Activated T-helper 1 cell treated with anti-CD3 and anti-CD28 coated beads, Interleukin-12 subunit alpha, Interleukin-12 subunit beta, Interleukin-2, Interleukin-4 antibody, amounts not matched to agents 30 ng/mL and 10 ng/mL and 1 ng/mL, durations not matched to agents 14 hours and 24 hours and 36 hours (primary cell): ENCODE measurements at regions not wholly inside any gene's neighbourhood (a gene's known extent, or its start where the extent isn't known, plus 50 kb on each side); places are given as distances from the start of the nearest gene placed in this dataset.

Experiments used
- DNase-seq: peaks from one replicate; pipeline ENCODE4 v3.0.0; 2021; ENCODE audit warnings: low spot score
- H3K27ac Mint-ChIP-seq: one replicate; pipeline ENCODE4 v1.8.0; 2021; ENCODE audit warnings: mild to moderate bottlenecking, mixed read lengths
- H3K27me3 Mint-ChIP-seq: one replicate; pipeline ENCODE4 v1.8.0; 2022; ENCODE audit warnings: mild to moderate bottlenecking, moderate library complexity, mixed read lengths; ENCODE audit not compliant: insufficient read depth
- H3K36me3 Mint-ChIP-seq: one replicate; pipeline ENCODE4 v1.8.0; 2021; ENCODE audit warnings: low read depth, mixed read lengths
- H3K4me1 Mint-ChIP-seq: one replicate; pipeline ENCODE4 v1.8.0; 2021; ENCODE audit warnings: low read depth, mixed read lengths
- H3K4me3 Mint-ChIP-seq: one replicate; pipeline ENCODE4 v1.8.0; 2021; ENCODE audit warnings: mild to moderate bottlenecking, moderate library complexity, mixed read lengths
- H3K9me3 Mint-ChIP-seq: one replicate; pipeline ENCODE4 v1.8.0; 2021; ENCODE audit warnings: mixed read lengths
- intact Hi-C: fragments of 100-400 bp; cut with micrococcal nuclease; formaldehyde crosslinking; loops from one replicate; pipeline ENCODE4 v1.15.1; 2024

DNA sequence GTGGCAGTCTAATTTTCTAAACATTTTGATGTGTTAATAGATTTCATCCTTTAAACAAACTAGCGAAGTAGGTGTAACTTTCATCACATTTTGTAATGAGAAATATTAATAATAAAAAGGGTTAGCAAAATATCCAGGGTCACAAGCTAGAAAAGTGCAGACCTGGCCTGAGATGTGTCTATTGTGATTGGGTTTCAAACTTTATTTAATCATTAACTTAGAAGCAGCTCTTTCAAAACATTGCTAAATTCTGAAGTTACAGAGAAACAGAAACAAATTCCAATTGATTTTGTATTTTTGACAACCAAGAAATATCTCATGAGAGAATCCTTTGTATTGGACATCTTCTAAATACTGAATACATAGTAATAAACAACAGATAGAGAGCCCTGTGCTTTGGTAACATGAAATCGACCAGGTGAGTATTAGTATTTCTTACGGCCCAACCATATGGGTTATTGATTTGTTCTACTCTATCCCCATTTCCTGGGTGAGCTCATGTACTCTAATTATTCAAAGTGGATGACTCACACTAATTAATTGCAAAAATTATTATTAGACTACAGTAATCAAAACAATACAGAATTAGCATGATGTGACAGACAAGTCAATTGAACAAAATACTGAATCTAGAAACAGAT, 1093.8 kb upstream of the AGA start:
- Mint-ChIP-seq H3K4me3 (no peak overlapping the region), H3K9me3 (peaks cover 12% of the 10 kb centered on the region), H3K27ac (no peak overlapping the region), H3K27me3 (no peaks in the 10 kb centered on the region), H3K36me3 (no peaks in the 10 kb centered on the region), H3K4me1 (no peaks in the 10 kb centered on the region)
- intact Hi-C loops, result no loop called here
- DNase-seq, result no peak

DNA sequence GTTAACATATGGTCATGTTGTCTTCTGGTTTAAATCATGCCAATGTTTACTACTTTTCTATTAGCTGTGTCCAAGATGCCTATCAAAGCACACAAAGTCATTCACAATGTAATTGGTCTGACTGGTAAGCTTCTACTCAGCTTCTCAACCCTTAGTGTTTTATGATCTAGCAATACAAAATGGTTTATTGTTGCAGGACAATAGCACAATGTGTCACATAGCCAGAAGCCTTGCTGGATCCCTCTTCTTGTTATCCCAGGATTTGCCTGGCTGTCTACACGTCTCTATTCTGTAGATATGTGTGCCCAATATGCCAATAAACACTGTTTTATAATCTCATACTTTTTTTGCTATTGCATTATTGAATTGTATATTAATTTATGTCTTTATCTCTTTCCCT, 1111.0 kb upstream of the AGA start:
- H3K27ac Mint-ChIP-seq, result no peak overlapping the region
- H3K9me3 Mint-ChIP-seq, result no peaks in the 10 kb centered on the region
- H3K4me1 Mint-ChIP-seq, result no peaks in the 10 kb centered on the region

GRCh38 chr4:178554352-178554751, 1112.1 kb upstream of the AGA start:
- Mint-ChIP-seq H3K4me3 (no peak overlapping the region), H3K27ac (no peak overlapping the region)
- intact Hi-C loops, result no loop called here

More for the DNA sequence above, 1111.0 kb upstream of the AGA start:
- no peaks in the 10 kb centered on the region for H3K27me3 Mint-ChIP-seq
- no peak overlapping the region for H3K4me3 Mint-ChIP-seq
- no peak for DNase-seq
- no peaks in the 10 kb centered on the region for H3K36me3 Mint-ChIP-seq
- intact Hi-C loops, result no loop called here

DNA sequence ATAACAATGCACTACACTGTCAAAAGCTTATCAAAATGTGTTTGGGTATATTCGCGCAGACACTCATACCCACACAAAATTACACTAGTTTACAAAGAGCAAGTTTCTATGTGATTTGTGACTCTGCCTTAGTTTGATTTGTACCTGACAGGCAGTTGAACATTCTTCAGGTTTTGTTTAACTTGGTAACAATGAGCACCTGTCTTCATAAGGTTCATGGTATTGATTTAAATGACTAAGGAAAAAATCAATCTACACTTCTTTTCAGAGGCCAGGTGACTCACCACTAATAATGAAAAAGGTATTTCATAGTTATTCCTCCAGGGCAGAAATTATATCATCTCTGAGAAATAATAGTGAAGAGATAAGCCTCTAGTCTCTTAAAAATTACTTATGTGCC, 1114.6 kb upstream of the AGA start:
- Mint-ChIP-seq H3K9me3 (no peaks in the 10 kb centered on the region), H3K27me3 (no peaks in the 10 kb centered on the region), H3K4me3 (no peak overlapping the region), H3K4me1 (no peaks in the 10 kb centered on the region), H3K36me3 (no peaks in the 10 kb centered on the region), H3K27ac (no peak overlapping the region)
- intact Hi-C loops, result no loop called here
- DNase-seq, result no peak

More at GRCh38 chr4:178554352-178554751, 1112.1 kb upstream of the AGA start:
- Mint-ChIP-seq H3K9me3 (no peaks in the 10 kb centered on the region), H3K36me3 (no peaks in the 10 kb centered on the region), H3K27me3 (no peaks in the 10 kb centered on the region), H3K4me1 (no peaks in the 10 kb centered on the region)
- DNase-seq, result no peak

- no peak for DNase-seq
- no peaks in the 10 kb centered on the region for H3K36me3 Mint-ChIP-seq
- H3K9me3 Mint-ChIP-seq, result no peaks in the 10 kb centered on the region
- intact Hi-C loops, result no loop called here
- no peak overlapping the region for H3K27ac Mint-ChIP-seq
- no peak overlapping the region for H3K4me3 Mint-ChIP-seq
- H3K27me3 Mint-ChIP-seq, result no peaks in the 10 kb centered on the region
- no peaks in the 10 kb centered on the region for H3K4me1 Mint-ChIP-seq
These were observed 1135.7 kb upstream of the AGA start for GRCh38 chr4:178577933-178578332.

DNA sequence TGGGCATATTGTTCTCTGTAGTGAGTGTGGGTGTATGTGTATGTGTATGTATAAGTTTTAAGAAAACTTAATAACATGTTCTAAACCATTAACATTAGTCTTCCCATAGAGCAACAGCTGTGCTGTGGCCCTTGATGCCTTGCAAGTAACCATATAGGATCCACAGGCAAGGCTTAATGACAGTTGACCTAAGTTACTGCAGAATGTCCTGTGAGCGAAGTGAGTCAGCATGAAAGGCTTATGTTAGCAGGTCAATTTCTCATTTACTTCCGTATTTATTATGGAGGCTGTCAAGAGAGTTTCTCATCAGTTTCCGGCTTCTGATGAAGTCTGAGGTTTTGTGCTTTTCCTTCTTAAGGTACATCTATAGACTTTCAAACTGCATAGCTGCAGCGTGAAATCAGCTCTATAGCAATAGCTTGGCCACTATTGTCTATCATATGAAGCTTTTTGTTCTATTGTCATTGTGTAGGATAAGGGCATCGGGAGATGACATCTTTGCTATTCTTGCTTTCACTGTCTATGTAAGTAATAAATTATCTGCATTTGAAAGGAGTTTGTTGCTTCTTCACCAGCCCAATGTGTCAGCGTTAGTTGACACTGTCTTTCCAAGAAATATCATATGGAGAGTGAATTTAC, 1153.4 kb upstream of the AGA start:
- Mint-ChIP-seq H3K4me3 (no peak overlapping the region), H3K27me3 (no peaks in the 10 kb centered on the region), H3K27ac (no peak overlapping the region), H3K36me3 (no peaks in the 10 kb centered on the region), H3K4me1 (no peaks in the 10 kb centered on the region), H3K9me3 (peaks cover 4% of the 10 kb centered on the region)
- no peak for DNase-seq
- intact Hi-C loops, result no loop called here

- peaks cover 4% of the 10 kb centered on the region for H3K9me3 Mint-ChIP-seq
- intact Hi-C loops, result no loop called here
- DNase-seq, result no peak
- no peak overlapping the region for H3K4me3 Mint-ChIP-seq
- H3K4me1 Mint-ChIP-seq, result no peaks in the 10 kb centered on the region
- H3K36me3 Mint-ChIP-seq, result no peaks in the 10 kb centered on the region
- no peak overlapping the region for H3K27ac Mint-ChIP-seq
- no peaks in the 10 kb centered on the region for H3K27me3 Mint-ChIP-seq
These were observed 1156.4 kb upstream of the AGA start for GRCh38 chr4:178598672-178599071.

GRCh38 chr4:178599521-178599920, 1157.3 kb upstream of the AGA start:
- no peak for DNase-seq
- peaks cover 4% of the 10 kb centered on the region for H3K9me3 Mint-ChIP-seq
- no peak overlapping the region for H3K27ac Mint-ChIP-seq
- H3K4me1 Mint-ChIP-seq, result no peaks in the 10 kb centered on the region
- no peaks in the 10 kb centered on the region for H3K27me3 Mint-ChIP-seq
- intact Hi-C loops, result no loop called here
- no peak overlapping the region for H3K4me3 Mint-ChIP-seq
- H3K36me3 Mint-ChIP-seq, result no peaks in the 10 kb centered on the region

- H3K27ac Mint-ChIP-seq, result no peak overlapping the region
- no peaks in the 10 kb centered on the region for H3K9me3 Mint-ChIP-seq
- intact Hi-C loops, result no loop called here
- no peak overlapping the region for H3K4me3 Mint-ChIP-seq
- H3K27me3 Mint-ChIP-seq, result no peaks in the 10 kb centered on the region
- no peak for DNase-seq
- no peaks in the 10 kb centered on the region for H3K36me3 Mint-ChIP-seq
- H3K4me1 Mint-ChIP-seq, result no peaks in the 10 kb centered on the region
These were observed 1160.6 kb upstream of the AGA start for GRCh38 chr4:178602833-178603232.

DNA sequence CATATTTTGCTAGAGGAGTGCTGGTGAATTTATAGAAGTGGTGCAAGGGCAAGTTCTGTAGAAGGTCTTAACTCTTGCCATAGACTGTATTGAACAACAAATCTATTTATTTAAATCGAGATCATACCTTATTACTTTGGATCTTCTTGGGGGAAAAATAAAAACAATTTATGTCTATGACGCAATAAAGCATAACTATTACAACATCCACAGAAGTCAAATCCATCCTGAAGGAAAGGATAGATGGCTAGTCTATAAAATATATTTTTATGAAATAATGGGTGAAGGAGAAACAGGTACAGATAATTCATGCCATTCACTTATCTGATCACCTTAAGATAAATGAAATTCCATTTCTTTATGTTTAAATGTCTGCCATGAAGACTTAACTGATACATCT, 1168.8 kb upstream of the AGA start:
- H3K4me3 Mint-ChIP-seq, result no peak overlapping the region
- no peak overlapping the region for H3K27ac Mint-ChIP-seq
- H3K27me3 Mint-ChIP-seq, result no peaks in the 10 kb centered on the region
- DNase-seq, result no peak
- peaks cover 3% of the 10 kb centered on the region for H3K9me3 Mint-ChIP-seq
- intact Hi-C loops, result no loop called here
- no peaks in the 10 kb centered on the region for H3K4me1 Mint-ChIP-seq
- H3K36me3 Mint-ChIP-seq, result no peaks in the 10 kb centered on the region

DNA sequence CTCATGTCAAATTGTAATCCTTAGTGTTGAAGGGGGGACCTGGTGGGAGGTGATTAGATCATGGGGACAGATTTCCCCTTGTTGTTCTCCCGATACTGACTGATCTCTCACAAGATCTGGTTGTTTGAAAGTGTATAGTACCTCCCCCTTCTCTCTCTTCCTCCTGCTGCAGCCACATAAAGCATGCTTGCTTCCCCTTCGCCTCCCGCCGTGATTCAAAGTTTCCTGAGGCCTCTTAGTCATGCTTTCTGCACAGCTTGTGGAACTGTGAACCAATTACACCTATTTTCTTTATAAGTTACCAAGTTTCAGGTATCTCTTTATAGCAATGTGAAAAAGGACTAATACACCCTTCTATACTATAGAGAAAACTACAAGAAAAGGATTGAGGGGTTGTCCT, 1170.5 kb upstream of the AGA start:
- H3K36me3 Mint-ChIP-seq, result no peaks in the 10 kb centered on the region
- H3K9me3 Mint-ChIP-seq, result peaks cover 3% of the 10 kb centered on the region
- no peak overlapping the region for H3K27ac Mint-ChIP-seq
- DNase-seq, result no peak
- no peaks in the 10 kb centered on the region for H3K4me1 Mint-ChIP-seq
- intact Hi-C loops, result no loop called here
- no peaks in the 10 kb centered on the region for H3K27me3 Mint-ChIP-seq
- no peak overlapping the region for H3K4me3 Mint-ChIP-seq

DNA sequence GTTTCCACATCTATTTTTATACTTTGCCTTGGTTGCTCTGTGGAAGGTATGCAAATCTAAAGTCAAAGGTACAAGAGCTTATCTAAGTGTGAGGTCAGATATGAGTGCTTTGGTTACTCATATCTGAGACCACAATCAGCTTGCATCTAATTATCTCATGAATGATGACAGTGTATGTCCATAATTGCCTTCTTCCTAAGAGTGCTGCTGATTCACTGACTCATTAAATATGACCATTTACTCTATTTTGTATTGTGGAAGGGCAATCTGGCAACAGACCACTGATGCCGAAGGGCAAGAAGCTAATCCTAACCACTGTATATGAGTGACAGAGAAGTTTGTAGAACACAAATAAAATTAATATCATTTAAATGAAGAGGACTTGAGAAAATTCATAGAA, 1190.2 kb upstream of the AGA start:
- DNase-seq, result no peak
- Mint-ChIP-seq H3K27me3 (no peaks in the 10 kb centered on the region), H3K4me3 (no peak overlapping the region), H3K9me3 (no peaks in the 10 kb centered on the region), H3K36me3 (no peaks in the 10 kb centered on the region), H3K27ac (no peak overlapping the region), H3K4me1 (no peaks in the 10 kb centered on the region)
- intact Hi-C loops, result no loop called here

- H3K4me3 Mint-ChIP-seq, result no peak overlapping the region
- H3K4me1 Mint-ChIP-seq, result no peaks in the 10 kb centered on the region
- no peaks in the 10 kb centered on the region for H3K36me3 Mint-ChIP-seq
- H3K9me3 Mint-ChIP-seq, result peaks cover 7% of the 10 kb centered on the region
- no peak for DNase-seq
- intact Hi-C loops, result no loop called here
- H3K27me3 Mint-ChIP-seq, result no peaks in the 10 kb centered on the region
- H3K27ac Mint-ChIP-seq, result no peak overlapping the region
These were observed 1191.0 kb upstream of the AGA start for GRCh38 chr4:178633263-178633662.

GRCh38 chr4:178664621-178665020, 1222.4 kb upstream of the AGA start:
- Mint-ChIP-seq H3K27ac (no peak overlapping the region), H3K9me3 (peaks cover 12% of the 10 kb centered on the region), H3K36me3 (no peaks in the 10 kb centered on the region), H3K27me3 (no peaks in the 10 kb centered on the region), H3K4me1 (no peaks in the 10 kb centered on the region), H3K4me3 (no peak overlapping the region)
- no peak for DNase-seq
- intact Hi-C loops, result no loop called here
